Peyer's patch (tissue), 4 donors: ENCODE measurements at regions not wholly inside any gene's neighbourhood (a gene's known extent, or its start where the extent isn't known, plus 50 kb on each side); places are given as distances from the start of the nearest gene placed in this dataset.

Experiments
- DNase-seq, 3 donors: peaks; one replicate each; pipeline ENCODE4 v3.0.0-alpha.2; 2017 to 2019
- H3K27ac ChIP-seq, 4 donors: fragments of 200-600 bp; sonication (generic); one replicate each; pipeline ENCODE4 v1.5.1; 2016 to 2019
- H3K27me3 ChIP-seq, 2 donors: fragments of 200-600 bp; sonication (generic); one replicate each; pipeline ENCODE4 v1.5.1; 2019
- H3K36me3 ChIP-seq, 3 donors: fragments of 200-600 bp; sonication (generic); one replicate each; pipeline ENCODE4 v1.5.1; 2016 to 2019
- H3K4me1 ChIP-seq, 4 donors: fragments of 200-600 bp; sonication (generic); one replicate each; pipeline ENCODE4 v1.5.1; 2016 to 2019
- H3K4me3 ChIP-seq, 4 donors: fragments of 200-600 bp; sonication (generic); 1 replicate in 3 of 4; 2 replicates in 1 of 4; pipeline ENCODE4 v1.5.1; 2016 to 2019; ENCODE audit warnings: mild to moderate bottlenecking in 1 of 4
- H3K9me3 ChIP-seq, 4 donors: fragments of 200-600 bp; sonication (generic); one replicate each; pipeline ENCODE4 v1.5.1; 2016 to 2019; ENCODE audit warnings: mild to moderate bottlenecking in 1 of 4
- CTCF ChIP-seq, 6 experiments: fragments of 450-650 bp in 4 of 6; fragments of 200-600 bp in 2 of 6; sonication (generic) in 1 of 6; IDR thresholded peaks; one replicate each; pipeline ENCODE4 v1.5.1; 2017 to 2019; ENCODE audit warnings: antibody characterized with exemption in 6 of 6, mild to moderate bottlenecking in 3 of 6, moderate library complexity in 1 of 6
- POLR2A ChIP-seq, 2 donors: fragments of 450-650 bp; IDR thresholded peaks; one replicate each; pipeline ENCODE4 v1.5.1; 2017; ENCODE audit warnings: antibody characterized with exemption in 2 of 2, mild to moderate bottlenecking in 2 of 2, moderate library complexity in 2 of 2

GRCh38 chr17:77025781-77026180 lies 115.0 kb upstream of the SEC14L1 start:
- Histone ChIP-seq H3K9me3 (peaks cover 0 to 10% (median 4%) of the 10 kb centered on the region in 4 donors), H3K4me1 (no peaks in the 10 kb centered on the region), H3K36me3 (no peaks in the 10 kb centered on the region), H3K27me3 (no peaks in the 10 kb centered on the region), H3K4me3 (no peak overlapping the region), H3K27ac (no peak overlapping the region)
- DNase-seq: no peak
- no peak for TF ChIP-seq CTCF (IDR thresholded peaks at IDR 0.05)
- no peak for TF ChIP-seq POLR2A (IDR thresholded peaks at IDR 0.05)

GRCh38 chr17:77027271-77027889 lies 113.4 kb upstream of the SEC14L1 start:
- Histone ChIP-seq H3K27ac (no peak overlapping the region), H3K36me3 (no peaks in the 10 kb centered on the region), H3K4me3 (no peak overlapping the region), H3K27me3 (no peaks in the 10 kb centered on the region), H3K9me3 (peaks cover 0 to 10% (median 3%) of the 10 kb centered on the region in 4 donors), H3K4me1 (no peaks in the 10 kb centered on the region)
- no peak for DNase-seq
- no peak for TF ChIP-seq CTCF (IDR thresholded peaks at IDR 0.05)
- TF ChIP-seq POLR2A (IDR thresholded peaks at IDR 0.05): no peak

- Histone ChIP-seq H3K27ac (no peak overlapping the region), H3K27me3 (no peaks in the 10 kb centered on the region), H3K36me3 (no peaks in the 10 kb centered on the region), H3K9me3 (peaks cover 0 to 10% (median 2%) of the 10 kb centered on the region in 4 donors), H3K4me3 (no peak overlapping the region), H3K4me1 (no peaks in the 10 kb centered on the region)
- TF ChIP-seq POLR2A (IDR thresholded peaks at IDR 0.05) (no peak), CTCF (IDR thresholded peaks at IDR 0.05) (no peak)
- no peak for DNase-seq
These were observed 111.9 kb upstream of the SEC14L1 start for GRCh38 chr17:77028900-77029299.

GRCh38 chr17:77032929-77033328 lies 107.8 kb upstream of the SEC14L1 start:
- no peaks in the 10 kb centered on the region for H3K36me3 ChIP-seq
- TF ChIP-seq POLR2A (IDR thresholded peaks at IDR 0.05) (no peak), CTCF (IDR thresholded peaks at IDR 0.05) (no peak)
- no peak for DNase-seq
- no peak overlapping the region for H3K4me3 ChIP-seq
- no peak overlapping the region for H3K27ac ChIP-seq
- no peaks in the 10 kb centered on the region for H3K9me3 ChIP-seq
- H3K27me3 ChIP-seq: no peaks in the 10 kb centered on the region
- no peaks in the 10 kb centered on the region for H3K4me1 ChIP-seq

GRCh38 chr17:77033892-77034404 lies 106.8 kb upstream of the SEC14L1 start:
- H3K27ac ChIP-seq: no peak overlapping the region
- H3K4me3 ChIP-seq: no peak overlapping the region
- H3K36me3 ChIP-seq: no peaks in the 10 kb centered on the region
- DNase-seq: no peak
- TF ChIP-seq CTCF (IDR thresholded peaks at IDR 0.05): no peak
- TF ChIP-seq POLR2A (IDR thresholded peaks at IDR 0.05): no peak
- H3K9me3 ChIP-seq: no peaks in the 10 kb centered on the region
- H3K27me3 ChIP-seq: no peaks in the 10 kb centered on the region
- no peaks in the 10 kb centered on the region for H3K4me1 ChIP-seq
